H1 (cell line): ENCODE measurements at regions not wholly inside any gene's neighbourhood (a gene's known extent, or its start where the extent isn't known, plus 50 kb on each side); places are given as distances from the start of the nearest gene placed in this dataset.

Source experiments
- CBX8 ChIP-seq: fragments of 300-800, 300-1000 bp; sonication (generic); IDR thresholded peaks from 2 replicates; pipeline ENCODE4 v1.7.1; 2016; ENCODE audit warnings: low read depth, low read length, borderline replicate concordance
- CREB1 ChIP-seq: IDR thresholded peaks from 2 replicates; pipeline ENCODE4 v1.6.1; 2012; ENCODE audit warnings: inconsistent platforms
- RBBP5 ChIP-seq: IDR thresholded peaks from 2 replicates; pipeline ENCODE4 v1.7.1; 2012; ENCODE audit warnings: low read depth, mild to moderate bottlenecking, inconsistent platforms, low read length, moderate library complexity, borderline replicate concordance
- RNF2 ChIP-seq: fragments of 200-900, 300-1000 bp; sonication (generic); IDR thresholded peaks from 2 replicates; pipeline ENCODE4 v1.7.1; 2016; ENCODE audit warnings: borderline replicate concordance, low read depth, mild to moderate bottlenecking, antibody characterized with exemption, low read length; ENCODE audit not compliant: poor library complexity, severe bottlenecking; ENCODE audit errors: missing control alignments
- ZNF274 ChIP-seq: IDR thresholded peaks from 2 replicates; pipeline ENCODE4 v1.7.0; 2012; ENCODE audit warnings: low read length, borderline replicate concordance; ENCODE audit errors: extremely low read depth

DNA sequence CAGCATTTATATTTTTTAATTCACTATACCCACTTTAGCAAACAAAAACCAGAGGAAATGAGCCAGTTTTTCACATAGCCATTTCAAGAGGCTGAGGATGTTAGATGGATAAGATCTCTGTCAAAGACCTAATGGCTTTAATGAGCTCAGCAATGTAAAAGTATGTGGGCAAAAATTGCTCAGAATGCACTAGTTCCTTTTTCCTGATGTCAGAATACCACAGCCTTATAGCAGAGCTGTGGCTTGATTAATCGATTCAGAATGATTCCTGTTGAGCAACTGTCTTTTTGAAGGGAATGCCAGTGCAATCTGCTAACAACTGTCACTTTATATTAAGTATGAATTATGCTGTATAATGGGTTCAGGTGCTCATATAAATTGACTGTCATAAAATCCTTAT, 100.6 kb upstream of the HIVEP1 start (continued):
- TF ChIP-seq ZNF274 = no peak
- no peak for TF ChIP-seq CBX8
- no peak for TF ChIP-seq CREB1
- TF ChIP-seq RNF2 = no peak
- no peak for TF ChIP-seq RBBP5
- TF ChIP-seq, all 59 proteins: peak for 0
